ENCODE measurements at regions not wholly inside any gene's neighbourhood (a gene's known extent, or its start where the extent isn't known, plus 50 kb on each side); places are given as distances from the start of the nearest gene placed in this dataset.
A peak's percentile ranks its signal among the peaks of the same experiment; 100 is the strongest.

GRCh38 chr2:39947294-39948015 is 168.4 kb upstream of the THUMPD2 start (continued):
- no peak for TF ChIP-seq USF2 (IDR thresholded peaks at IDR 0.05; ENCODE audit: low read depth, low read length)

GRCh38 chr2:39942950-39943349 is 163.9 kb upstream of the THUMPD2 start:
- H3K4ac ChIP-seq (ENCODE audit: low read depth, low read length): peak overlapping the region; percentile 17; the same call in 1 of the 2 replicates
- intact Hi-C loops (cut with micrococcal nuclease): no loop called here
- peak overlapping the region; percentile 79; the same call in 2 of the 3 replicates for H2BK15ac ChIP-seq (ENCODE audit: low read depth, low read length)
- no peaks in the 10 kb centered on the region for H4K20me1 ChIP-seq (ENCODE audit: insufficient read depth, low read length)
- peak overlapping the region; percentile 69 for H4K91ac ChIP-seq (ENCODE audit: insufficient read depth, low read depth, low read length)
- peak overlapping the region; percentile 74 for H2BK120ac ChIP-seq (ENCODE audit: low read depth, low read length)
- no peak overlapping the region for H3K4me3 ChIP-seq (ENCODE audit: insufficient read depth, low read depth, low read length)
- H3K79me1 ChIP-seq (ENCODE audit: low read depth in 1 of 2, low read length in 2 of 2): no peaks in the 10 kb centered on the region
- DNase-seq (peak; percentile 33), ATAC-seq (ENCODE audit: low read depth) (no peak)
- no peak overlapping the region for H3K27ac ChIP-seq (ENCODE audit: insufficient read depth, low read length)
- H4K5ac ChIP-seq (ENCODE audit: low read depth, low read length): peak overlapping the region; percentile 37; the same call in 1 of the 2 replicates
- H2AK5ac ChIP-seq (ENCODE audit: low read depth, low read length): peak overlapping the region; percentile 61; the same call in 1 of the 2 replicates
- TF ChIP-seq RFX5 (IDR thresholded peaks at IDR 0.05; ENCODE audit: low read depth, low read length) (no peak), RCOR1 (IDR thresholded peaks at IDR 0.05; ENCODE audit: insufficient replicate concordance, low read length) (no peak), MXI1 (IDR thresholded peaks at IDR 0.05; ENCODE audit: borderline replicate concordance, low read depth, low read length) (no peak), SMC3 (IDR thresholded peaks at IDR 0.05; ENCODE audit: low read depth, low read length) (no peak), USF2 (IDR thresholded peaks at IDR 0.05; ENCODE audit: low read depth, low read length) (no peak), BHLHE40 (IDR thresholded peaks at IDR 0.05; ENCODE audit: low read depth, low read length) (no peak), CTCF (conservative IDR thresholded peaks at IDR 0.05; ENCODE audit: low read depth, low read length) (no peak)
- no peak overlapping the region for H3K9ac ChIP-seq (ENCODE audit: low read depth, low read length)
- H3K18ac ChIP-seq (ENCODE audit: low read depth, low read length): peak overlapping the region; percentile 66; the same call in 1 of the 2 replicates
- ChIA-PET POLR2A (ENCODE audit: unreplicated experiment) (no interaction called here), CTCF (interaction anchor here (0.6 kb wide), 1 partner anchor 202 kb away, joined by 4 read pairs; no protein-coding TSS in a partner anchor)
- dilution Hi-C loops (cut with HindIII; ENCODE audit: low sequenced_read_pairs, unreplicated experiment): no loop called here
- H2AFZ ChIP-seq (replicated peaks; ENCODE audit: low read length, poor library complexity): no peak overlapping the region
- H3K4me2 ChIP-seq (ENCODE audit: low read depth, low read length): no peak overlapping the region
- no peaks in the 10 kb centered on the region for H3K36me3 ChIP-seq (ENCODE audit: control insufficient read depth, insufficient read depth, low read length)
- no TSS peak for BruUV-seq (replicated peaks)
- no CpG with 5 or more reads among the region's 1 CpG for WGBS, 2 experiments (ENCODE audit: extremely low coverage in 2 of 2, insufficient read length in 1 of 2)
- peak overlapping the region; percentile 87; the same call in 1 of the 2 replicates for H2BK20ac ChIP-seq (ENCODE audit: low read depth, low read length)
- peak overlapping the region; percentile 59; the same call in 1 of the 2 replicates for H3K23ac ChIP-seq (ENCODE audit: low read depth, low read length)
- H3K9me1 ChIP-seq (ENCODE audit: insufficient read depth, low read length): peaks cover 1% of the 10 kb centered on the region
- no peaks in the 10 kb centered on the region for H3K27me3 ChIP-seq (ENCODE audit: control insufficient read depth, insufficient read depth, low read length)
- peaks cover 7% of the 10 kb centered on the region for H3K4me1 ChIP-seq (ENCODE audit: control insufficient read depth, insufficient read depth, low read length)
- H3K14ac ChIP-seq (replicated peaks; ENCODE audit: low read depth, low read length): peak overlapping the region; percentile 27
- in situ Hi-C loops (cut with MboI; ENCODE audit: low sequenced_read_pairs): no loop called here
- no peak overlapping the region; the same call in 1 of the 2 replicates for H3K56ac ChIP-seq (ENCODE audit: extremely low read depth, insufficient read depth, low read length)
- H2AK9ac ChIP-seq (replicated peaks; ENCODE audit: low read depth, low read length, poor library complexity): no peak overlapping the region
- peaks cover 8% of the 10 kb centered on the region; the same call in 1 of the 2 replicates for H3K9me3 ChIP-seq (ENCODE audit: control insufficient read depth, insufficient read depth, low read length)
- peak overlapping the region in 1 of 2 experiments; percentile 7; a peak in 2 of 4 replicates for H4K8ac ChIP-seq (ENCODE audit: low read depth in 2 of 2, low read length in 2 of 2)
- H2BK5ac ChIP-seq (ENCODE audit: low read depth, low read length, poor library complexity, severe bottlenecking): peak overlapping the region; percentile 91
